HL-60 (cell line): ENCODE measurements at regions not wholly inside any gene's neighbourhood (a gene's known extent, or its start where the extent isn't known, plus 50 kb on each side); places are given as distances from the start of the nearest gene placed in this dataset.

Experiments
- CTCF ChIP-seq: IDR thresholded peaks from one replicate; pipeline ENCODE4 v1.5.1; 2011; ENCODE audit warnings: low read length, control low read depth, inconsistent platforms; ENCODE audit not compliant: insufficient read depth
- POLR2AphosphoS5 ChIP-seq: IDR thresholded peaks from 2 replicates; pipeline ENCODE4 v1.6.1; 2012; ENCODE audit warnings: low read depth

GRCh38 chr10:71049994-71050393, 161.6 kb upstream of the PCBD1 start:
- no peak for TF ChIP-seq POLR2AphosphoS5
- TF ChIP-seq CTCF: no peak
